HEK293T (cell line): ENCODE measurements at regions not wholly inside any gene's neighbourhood (a gene's known extent, or its start where the extent isn't known, plus 50 kb on each side); places are given as distances from the start of the nearest gene placed in this dataset.

ENCODE experiments used
- CTCF ChIA-PET: fragments of 350-600 bp; formaldehyde crosslinking; extraction: SDS; loops from one replicate; lab custom pipeline; 2021; ENCODE audit warnings: antibody characterized with exemption, inconsistent platforms; lab: Yijun Ruan, JAX
- POLR2A ChIA-PET: fragments of 350-600 bp; formaldehyde crosslinking; extraction: SDS; loops from one replicate; lab custom pipeline; 2020; ENCODE audit warnings: antibody characterized with exemption, inconsistent platforms; lab: Yijun Ruan, JAX
- DNase-seq: peaks from one replicate; pipeline ENCODE4 v3.0.0; 2012; ENCODE audit warnings: mixed read lengths; ENCODE audit errors: extremely low spot score
- ARNT ChIP-seq: fragments of 450-650 bp; IDR thresholded peaks from 2 replicates; pipeline ENCODE4 v1.6.1; 2017; ENCODE audit warnings: mild to moderate bottlenecking
- BHLHE40 ChIP-seq: fragments of 450-650 bp; IDR thresholded peaks from 2 replicates; pipeline ENCODE4 v1.6.1; 2016; ENCODE audit warnings: mild to moderate bottlenecking, moderate library complexity, borderline replicate concordance
- CTBP1 ChIP-seq: fragments of 450-650 bp; IDR thresholded peaks from 2 replicates; pipeline ENCODE4 v1.6.1; 2016; ENCODE audit warnings: borderline replicate concordance
- ELF4 ChIP-seq: fragments of 450-650 bp; IDR thresholded peaks from 2 replicates; pipeline ENCODE4 v1.6.1; 2017; ENCODE audit warnings: antibody characterized with exemption
- FOXA1 ChIP-seq: fragments of 450-650 bp; IDR thresholded peaks from 2 replicates; pipeline ENCODE4 v1.6.1; 2016; ENCODE audit warnings: mild to moderate bottlenecking
- FOXK2 ChIP-seq: fragments of 450-650 bp; IDR thresholded peaks from 2 replicates; pipeline ENCODE4 v1.6.1; 2016; ENCODE audit warnings: mild to moderate bottlenecking
- FOXM1 ChIP-seq: fragments of 450-650 bp; IDR thresholded peaks from 2 replicates; pipeline ENCODE4 v1.6.1; 2017; ENCODE audit warnings: mild to moderate bottlenecking, borderline replicate concordance
- HDGF ChIP-seq: fragments of 450-650 bp; IDR thresholded peaks from 2 replicates; pipeline ENCODE4 v1.6.1; 2017; ENCODE audit warnings: antibody characterized with exemption, borderline replicate concordance
- L3MBTL2 ChIP-seq: fragments of 450-650 bp; conservative IDR thresholded peaks from 2 replicates; pipeline ENCODE4 v1.6.1; 2016; ENCODE audit warnings: mild to moderate bottlenecking
- LEF1 ChIP-seq: fragments of 450-650 bp; IDR thresholded peaks from 2 replicates; pipeline ENCODE4 v1.6.1; 2017; ENCODE audit warnings: mild to moderate bottlenecking, borderline replicate concordance
- NFRKB ChIP-seq: fragments of 450-650 bp; IDR thresholded peaks from 2 replicates; pipeline ENCODE4 v1.6.1; 2016; ENCODE audit warnings: mild to moderate bottlenecking, moderate library complexity
- SP1 ChIP-seq: fragments of 450-650 bp; IDR thresholded peaks from 2 replicates; pipeline ENCODE4 v1.6.1; 2017
- SUZ12 ChIP-seq: fragments of 450-650 bp; IDR thresholded peaks from 2 replicates; pipeline ENCODE4 v1.6.1; 2016; ENCODE audit warnings: mild to moderate bottlenecking
- TARDBP ChIP-seq: fragments of 450-650 bp; IDR thresholded peaks from 2 replicates; pipeline ENCODE4 v1.6.1; 2016
- ZNF384 ChIP-seq: fragments of 450-650 bp; IDR thresholded peaks from 2 replicates; pipeline ENCODE4 v1.6.1; 2016
- TF ChIP-seq, protein P1 (sequence below): fragments of 450-650 bp; IDR thresholded peaks from 2 replicates; pipeline ENCODE4 v1.6.1; 2016

DNA sequence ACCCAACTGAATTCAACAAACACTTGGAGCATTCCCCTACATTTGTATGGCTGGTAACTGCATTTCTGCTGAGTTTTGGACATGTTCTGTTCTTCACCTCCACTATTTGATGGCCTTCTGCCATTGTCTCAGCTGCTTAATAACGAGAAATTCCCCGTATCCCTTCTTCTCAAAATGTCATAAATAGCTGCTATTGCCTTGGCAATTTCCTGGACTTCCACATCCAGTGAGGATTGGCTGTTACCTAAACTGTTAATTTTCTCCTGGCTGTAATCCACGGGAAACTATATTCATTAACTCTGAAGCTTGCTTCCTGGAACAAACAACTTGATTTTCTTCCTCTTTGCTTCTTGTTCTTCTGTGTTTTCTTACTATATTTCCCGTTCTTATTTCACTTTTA is 69.5 kb upstream of the TDRD3 start:
- no peak for DNase-seq
- ChIA-PET POLR2A (no interaction called here), CTCF (interaction anchor here (1.2 to 1.5 kb wide), 2 partner anchors 17 to 103 kb away, joined by 3 to 4 read pairs; no protein-coding TSS in a partner anchor)
- TF ChIP-seq BHLHE40 (no peak), ZNF384 (no peak), FOXM1 (no peak), HDGF (no peak), CTBP1 (no peak), TARDBP (no peak), FOXA1 (no peak), SP1 (no peak), ELF4 (no peak), L3MBTL2 (no peak), ARNT (no peak), SUZ12 (no peak), NFRKB (no peak), LEF1 (no peak), FOXK2 (no peak)
- TF ChIP-seq, protein P1, sequence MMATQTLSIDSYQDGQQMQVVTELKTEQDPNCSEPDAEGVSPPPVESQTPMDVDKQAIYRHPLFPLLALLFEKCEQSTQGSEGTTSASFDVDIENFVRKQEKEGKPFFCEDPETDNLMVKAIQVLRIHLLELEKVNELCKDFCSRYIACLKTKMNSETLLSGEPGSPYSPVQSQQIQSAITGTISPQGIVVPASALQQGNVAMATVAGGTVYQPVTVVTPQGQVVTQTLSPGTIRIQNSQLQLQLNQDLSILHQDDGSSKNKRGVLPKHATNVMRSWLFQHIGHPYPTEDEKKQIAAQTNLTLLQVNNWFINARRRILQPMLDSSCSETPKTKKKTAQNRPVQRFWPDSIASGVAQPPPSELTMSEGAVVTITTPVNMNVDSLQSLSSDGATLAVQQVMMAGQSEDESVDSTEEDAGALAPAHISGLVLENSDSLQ: no peak

DNA sequence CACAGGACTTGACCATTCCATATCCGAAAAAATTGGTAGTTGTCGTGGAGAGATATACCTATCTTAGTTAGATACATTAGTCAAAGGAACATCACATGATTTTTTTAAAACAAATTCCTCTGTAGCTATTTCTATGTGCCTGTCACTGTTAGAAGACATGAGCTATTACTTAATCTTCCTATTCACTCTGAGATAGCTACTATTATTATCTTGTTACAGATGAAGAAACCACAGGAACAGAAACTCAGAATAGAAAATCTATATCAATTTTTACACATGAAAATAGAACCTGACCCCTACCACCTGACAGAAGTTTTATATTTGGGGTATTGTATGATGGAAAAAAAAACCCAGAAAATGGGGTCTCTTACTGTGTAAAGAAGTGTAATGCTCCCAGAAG is 68.9 kb upstream of the TDRD3 start:
- ChIA-PET CTCF (interaction anchor here (1.5 kb wide), 1 partner anchor 103 kb away, joined by 3 read pairs; no protein-coding TSS in a partner anchor), POLR2A (no interaction called here)
- no peak for TF ChIP-seq CTBP1
- TF ChIP-seq FOXA1: no peak
- TF ChIP-seq ARNT: no peak
- TF ChIP-seq HDGF: no peak
- TF ChIP-seq, protein P1: no peak
- no peak for TF ChIP-seq ZNF384
- TF ChIP-seq BHLHE40: no peak
- TF ChIP-seq L3MBTL2: no peak
- TF ChIP-seq ELF4: no peak
- no peak for DNase-seq

DNA sequence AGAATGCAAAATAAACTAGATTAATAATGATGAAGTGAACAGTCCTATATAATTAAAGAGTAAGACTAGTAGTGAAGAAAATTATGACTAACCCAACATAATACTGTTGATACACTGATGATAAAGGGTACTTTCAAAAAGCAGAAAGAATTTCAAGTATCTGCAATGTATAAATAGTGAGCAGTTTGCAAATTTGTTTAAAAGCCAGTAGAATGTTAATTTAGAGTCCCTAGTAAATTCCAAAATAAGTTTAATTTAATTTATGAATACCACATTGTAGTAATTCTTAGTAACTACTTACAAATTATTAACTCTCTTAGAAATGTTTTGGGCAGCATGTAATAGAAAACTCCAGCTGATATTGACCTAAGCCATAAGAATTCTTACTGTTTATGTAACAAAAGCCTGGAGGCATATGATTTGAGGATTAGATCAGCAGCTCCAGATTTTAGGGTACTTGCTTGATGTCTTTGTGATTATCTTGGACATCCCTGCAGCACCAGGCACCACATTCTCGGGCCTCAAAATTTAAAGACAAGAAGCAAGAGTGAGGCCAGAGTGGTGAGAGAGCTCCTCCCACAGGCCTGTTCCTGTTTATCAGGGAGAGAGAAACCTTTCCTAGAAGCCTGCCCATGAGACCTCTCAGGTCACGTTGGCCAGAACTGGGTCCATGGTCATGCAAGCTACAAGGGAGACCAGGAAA is 67.6 kb upstream of the TDRD3 start:
- TF ChIP-seq ARNT: no peak
- no peak for TF ChIP-seq HDGF
- TF ChIP-seq, protein P1: no peak
- no peak for TF ChIP-seq FOXM1
- TF ChIP-seq BHLHE40: no peak
- TF ChIP-seq L3MBTL2: no peak
- no peak for TF ChIP-seq FOXK2
- no peak for TF ChIP-seq ZNF384
- TF ChIP-seq SUZ12: no peak
- TF ChIP-seq NFRKB: no peak
- no peak for TF ChIP-seq ELF4
- TF ChIP-seq LEF1: no peak
- no peak for TF ChIP-seq CTBP1
- TF ChIP-seq TARDBP: no peak
- TF ChIP-seq FOXA1: no peak
- DNase-seq: peak; percentile 53
- ChIA-PET POLR2A (no interaction called here), CTCF (interaction anchor here (0.6 to 0.7 kb wide), 3 partner anchors 15 to 770 kb away, joined by 3 read pairs; no protein-coding TSS in a partner anchor)

DNA sequence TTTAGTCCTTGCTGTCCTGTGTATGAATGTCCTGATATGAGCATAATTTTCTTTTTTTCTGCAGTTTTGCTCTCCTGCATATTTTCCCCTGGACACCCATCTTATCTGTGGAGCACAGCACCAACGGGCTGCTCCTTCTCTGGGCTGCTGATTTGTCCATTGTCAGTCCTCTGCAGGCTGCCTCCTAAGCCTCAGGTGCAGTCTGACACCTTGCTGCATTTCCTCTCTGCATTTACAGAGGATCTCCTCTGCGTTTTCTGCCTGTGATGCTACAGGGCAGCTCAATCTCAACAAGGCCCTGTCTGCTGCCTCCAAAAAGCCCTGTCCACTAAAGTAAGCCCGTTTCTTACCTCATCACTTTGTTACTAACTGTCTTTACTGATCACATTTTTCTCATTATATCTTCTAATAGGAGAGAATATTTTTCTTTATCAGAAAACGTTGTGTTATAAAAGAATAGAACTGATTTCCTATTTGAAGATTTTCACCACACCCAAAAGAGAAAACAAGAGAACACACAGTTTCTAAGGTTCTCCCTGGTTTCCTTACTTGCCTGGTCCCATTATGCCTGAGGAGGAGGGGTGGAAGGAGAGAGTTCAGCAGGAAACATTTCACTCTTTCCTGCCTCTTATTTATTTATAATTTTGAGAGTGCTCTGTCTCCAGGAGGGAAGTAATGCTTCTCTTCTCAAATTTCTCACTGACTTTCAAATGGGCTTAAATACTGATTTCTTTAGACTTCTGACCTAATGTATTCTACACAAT is 65.6 kb upstream of the TDRD3 start:
- no peak for TF ChIP-seq FOXA1
- no peak for TF ChIP-seq L3MBTL2
- no peak for TF ChIP-seq TARDBP
- no peak for TF ChIP-seq ZNF384
- TF ChIP-seq SP1: no peak
- POLR2A ChIA-PET: no interaction called here
- CTCF ChIA-PET: no interaction called here
- DNase-seq: no peak

DNA sequence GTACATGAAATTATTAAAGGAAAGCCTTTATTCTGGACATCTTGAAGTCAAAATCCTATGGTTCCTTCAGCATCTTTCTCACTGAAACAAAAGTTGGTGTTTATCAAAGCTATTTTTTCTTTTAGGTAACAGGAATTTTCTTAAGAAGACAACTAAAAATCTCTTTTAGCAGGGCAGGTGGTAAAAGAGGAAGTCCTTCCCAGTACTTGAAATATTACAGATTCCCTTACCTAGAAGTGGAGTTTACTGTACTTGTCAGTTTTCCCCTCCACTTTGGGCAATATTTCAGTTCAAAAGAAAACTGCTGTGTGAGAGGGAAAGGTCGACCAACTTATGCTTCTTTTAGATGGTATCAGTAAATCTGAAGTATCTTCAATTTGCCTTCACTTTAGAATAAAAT is 64.3 kb upstream of the TDRD3 start:
- no peak for DNase-seq
- TF ChIP-seq HDGF (no peak), CTBP1 (no peak), FOXK2 (no peak), ARNT (no peak), SP1 (no peak), NFRKB (no peak), FOXM1 (no peak), ZNF384 (no peak), TARDBP (no peak), LEF1 (no peak), BHLHE40 (no peak), ELF4 (no peak), FOXA1 (no peak), L3MBTL2 (no peak), SUZ12 (no peak)
- TF ChIP-seq, protein P1: no peak
- ChIA-PET CTCF (interaction anchor here (0.6 to 1.1 kb wide), 2 partner anchors 93 to 557 kb away, joined by 3 to 4 read pairs; no protein-coding TSS in a partner anchor), POLR2A (no interaction called here)
